OCI-LY7 (cell line): ENCODE measurements at regions not wholly inside any gene's neighbourhood (a gene's known extent, or its start where the extent isn't known, plus 50 kb on each side); places are given as distances from the start of the nearest gene placed in this dataset.

ENCODE experiments used
- BruUV-seq: library from RNA; stranded (reverse); fragments of 400-500 nt; replicated peaks from 2 replicates; lab custom pipeline; 2021; lab: Mats Ljungman, UMichigan
- CTCF ChIA-PET: fragments of 300-600 bp; sonication (Branson Sonifier 250); formaldehyde crosslinking; loops from one replicate; lab custom pipeline; 2022; ENCODE audit warnings: antibody characterized with exemption; ENCODE audit not compliant: unreplicated experiment; lab: Charles Lee
- POLR2A ChIA-PET: fragments of 300-600 bp; sonication (Branson Sonifier 250); formaldehyde crosslinking; loops from one replicate; lab custom pipeline; 2022; ENCODE audit warnings: antibody characterized with exemption; lab: Charles Lee
- DNase-seq: peaks from one replicate; pipeline ENCODE4 v3.0.0-alpha.2; 2015; ENCODE audit warnings: low spot score
- H2AFZ ChIP-seq: fragments of 200-600 bp; sonication (generic), shearing (Covaris generic); 2 replicates; pipeline ENCODE4 v1.6.1; 2014; ENCODE audit warnings: mild to moderate bottlenecking, antibody characterized with exemption, low read length, moderate library complexity
- H3K27ac ChIP-seq: fragments of 200-600 bp; sonication (generic); 2 replicates; pipeline ENCODE4 v1.5.1; 2014; ENCODE audit warnings: mixed run types, low read depth, mild to moderate bottlenecking, moderate library complexity, low read length, inconsistent platforms; ENCODE audit not compliant: poor library complexity, severe bottlenecking
- H3K36me3 ChIP-seq: fragments of 200-600 bp; sonication (generic); 2 replicates; pipeline ENCODE4 v1.6.1; 2014; ENCODE audit warnings: mild to moderate bottlenecking, antibody characterized with exemption, low read length, moderate library complexity, mixed read lengths; ENCODE audit not compliant: insufficient read depth
- H3K4me1 ChIP-seq: fragments of 200-600 bp; sonication (generic); 2 replicates; pipeline ENCODE4 v1.5.1; 2014; ENCODE audit warnings: mild to moderate bottlenecking, low read length; ENCODE audit not compliant: insufficient read depth, poor library complexity, severe bottlenecking
- H3K4me2 ChIP-seq: fragments of 200-600 bp; sonication (generic); 2 replicates; pipeline ENCODE4 v1.6.1; 2014; ENCODE audit warnings: mild to moderate bottlenecking, low read length
- H3K4me3 ChIP-seq: fragments of 200-600 bp; sonication (generic); 2 replicates; pipeline ENCODE4 v1.5.1; 2014; ENCODE audit warnings: mild to moderate bottlenecking, low read depth, low read length; ENCODE audit not compliant: poor library complexity, severe bottlenecking
- H3K79me2 ChIP-seq: fragments of 200-600 bp; sonication (generic); 2 replicates; pipeline ENCODE4 v1.6.1; 2016; ENCODE audit warnings: low read depth, mild to moderate bottlenecking, low read length, moderate library complexity, mixed read lengths; ENCODE audit not compliant: insufficient read depth
- H3K9me2 ChIP-seq: fragments of 200-600 bp; sonication (generic); 2 replicates; pipeline ENCODE4 v1.6.1; 2016; ENCODE audit warnings: mild to moderate bottlenecking, low read length, mixed read lengths; ENCODE audit not compliant: insufficient read depth
- H3K9me3 ChIP-seq: fragments of 200-600 bp; sonication (generic); 2 replicates; pipeline ENCODE4 v1.6.1; 2014; ENCODE audit warnings: mild to moderate bottlenecking, mixed run types, low read length, mixed read lengths
- H4K20me1 ChIP-seq: fragments of 200-600 bp; sonication (generic); 2 replicates; pipeline ENCODE4 v1.6.1; 2014; ENCODE audit warnings: mild to moderate bottlenecking, antibody characterized with exemption, low read length, moderate library complexity, mixed read lengths; ENCODE audit not compliant: insufficient read depth
- CTCF ChIP-seq: fragments of 200-600 bp; sonication (generic); conservative IDR thresholded peaks from 2 replicates; pipeline ENCODE4 v1.5.1; 2014; ENCODE audit warnings: mild to moderate bottlenecking, antibody characterized with exemption, low read length, moderate library complexity, mixed read lengths
- EZH2phosphoT487 ChIP-seq: fragments of 200-600 bp; sonication (generic); IDR thresholded peaks from 2 replicates; pipeline ENCODE4 v1.6.1; 2018; ENCODE audit warnings: low read depth, borderline replicate concordance, mild to moderate bottlenecking, mixed run types, antibody characterized with exemption, low read length, moderate library complexity, mixed read lengths
- intact Hi-C: fragments of 100-400 bp; cut with micrococcal nuclease; formaldehyde crosslinking; loops from one replicate; pipeline ENCODE4 v1.10.0; 2022; ENCODE audit not compliant: unreplicated experiment

- Histone ChIP-seq H3K9me3 (no peaks in the 10 kb centered on the region), H3K4me1 (no peaks in the 10 kb centered on the region), H3K79me2 (no peaks in the 10 kb centered on the region), H3K4me2 (no peak overlapping the region), H3K4me3 (no peak overlapping the region), H4K20me1 (no peaks in the 10 kb centered on the region), H3K27ac (no peak overlapping the region), H3K36me3 (no peaks in the 10 kb centered on the region), H2AFZ (no peak overlapping the region), H3K9me2 (no peaks in the 10 kb centered on the region)
- no peak for DNase-seq
- TF ChIP-seq CTCF, result no peak
- no peak for TF ChIP-seq EZH2phosphoT487
- CTCF ChIA-PET, result no interaction called here
- POLR2A ChIA-PET, result interaction anchor here (0.6 kb wide), 1 partner anchor 453 kb away, joined by 3 read pairs; no protein-coding TSS in a partner anchor
- intact Hi-C loops, result no loop called here
- BruUV-seq, result no TSS peak
Measured at GRCh38 chr6:145309842-145310535, 425.3 kb downstream of the EPM2A start.

GRCh38 chr6:145312481-145312880 lies 422.8 kb downstream of the EPM2A start:
- Histone ChIP-seq H3K79me2 (no peaks in the 10 kb centered on the region), H3K4me3 (no peak overlapping the region), H3K27ac (no peak overlapping the region), H2AFZ (no peak overlapping the region), H4K20me1 (no peaks in the 10 kb centered on the region), H3K9me2 (no peaks in the 10 kb centered on the region), H3K4me1 (no peaks in the 10 kb centered on the region), H3K36me3 (no peaks in the 10 kb centered on the region), H3K4me2 (no peak overlapping the region), H3K9me3 (no peaks in the 10 kb centered on the region)
- intact Hi-C loops, result no loop called here
- no TSS peak for BruUV-seq
- CTCF ChIA-PET, result no interaction called here
- POLR2A ChIA-PET, result no interaction called here
- no peak for DNase-seq
- TF ChIP-seq CTCF, result no peak
- no peak for TF ChIP-seq EZH2phosphoT487
